Stomach smooth muscle (tissue), 2 donors: ENCODE measurements at regions not wholly inside any gene's neighbourhood (a gene's known extent, or its start where the extent isn't known, plus 50 kb on each side); places are given as distances from the start of the nearest gene placed in this dataset.
A peak's percentile ranks its signal among the peaks of the same experiment; 100 is the strongest.
"Not testable (repeated sequence)": the region's sequence is repeated elsewhere in the genome, so short reads cannot be mapped to it uniquely, and the experiment has no call there.

Experiments
- H3K27ac ChIP-seq: one replicate; pipeline ENCODE4 v1.7.0; 2013; ENCODE audit warnings: mild to moderate bottlenecking, low read length, inconsistent platforms
- H3K27me3 ChIP-seq, 2 donors: one replicate each; pipeline ENCODE4 v1.7.0; 2013; ENCODE audit warnings: low read length in 2 of 2; ENCODE audit not compliant: insufficient read depth in 2 of 2, control insufficient read depth in 1 of 2
- H3K36me3 ChIP-seq, 2 donors: one replicate each; pipeline ENCODE4 v1.7.0; 2013; ENCODE audit warnings: low read length in 2 of 2; ENCODE audit not compliant: control insufficient read depth in 2 of 2, insufficient read depth in 2 of 2
- H3K4me1 ChIP-seq: one replicate; pipeline ENCODE4 v1.7.0; 2013; ENCODE audit warnings: low read length; ENCODE audit not compliant: control insufficient read depth, insufficient read depth
- H3K4me3 ChIP-seq, 2 donors: one replicate each; pipeline ENCODE4 v1.7.0; 2013; ENCODE audit warnings: low read length in 2 of 2
- H3K9ac ChIP-seq, 2 donors: one replicate each; pipeline ENCODE4 v1.7.0; 2013; ENCODE audit warnings: low read length in 2 of 2, mild to moderate bottlenecking in 1 of 2
- H3K9me3 ChIP-seq, 2 donors: one replicate each; pipeline ENCODE4 v1.7.0; 2013; ENCODE audit warnings: low read length in 2 of 2; ENCODE audit not compliant: control insufficient read depth in 2 of 2
- donor health status: healthy.
- donor health status: Pancreatic carcinoma.

- H3K4me1 ChIP-seq = no peaks in the 10 kb centered on the region
- H3K36me3 ChIP-seq = no peaks in the 10 kb centered on the region
These were observed 558.4 kb downstream of the PIK3C3 start for GRCh38 chr18:42513441-42513840.

DNA sequence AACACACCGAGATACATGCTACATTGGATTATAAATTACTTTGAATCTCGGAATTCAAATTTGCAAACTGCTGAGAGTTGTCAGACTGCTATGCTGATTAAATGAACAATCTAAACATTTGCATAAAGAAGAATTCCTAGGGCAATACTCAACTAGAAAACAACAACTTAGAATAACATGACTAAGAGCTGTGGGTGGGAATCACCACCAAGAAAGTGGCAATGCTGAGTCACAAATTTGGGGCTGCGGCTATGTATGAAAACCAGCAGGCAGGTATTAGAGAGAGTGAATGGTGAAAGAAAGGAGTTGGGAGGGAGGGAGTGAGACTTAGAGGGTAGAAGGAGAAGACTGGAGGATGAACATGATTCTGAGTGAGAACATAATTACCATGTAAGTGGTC, 559.5 kb downstream of the PIK3C3 start:
- Histone ChIP-seq H3K4me3 (no peak overlapping the region), H3K27ac (no peak overlapping the region), H3K27me3 (no peaks in the 10 kb centered on the region), H3K4me1 (no peaks in the 10 kb centered on the region), H3K9me3 (peaks cover 0 to 3% of the 10 kb centered on the region in 2 donors), H3K9ac (no peak overlapping the region), H3K36me3 (no peaks in the 10 kb centered on the region)

More at GRCh38 chr18:42513441-42513840, 558.4 kb downstream of the PIK3C3 start:
- H3K27me3 ChIP-seq = no peaks in the 10 kb centered on the region
- no peak overlapping the region for H3K27ac ChIP-seq
- H3K9ac ChIP-seq = no peak overlapping the region
- H3K9me3 ChIP-seq = peaks cover 0 to 3% of the 10 kb centered on the region in 2 donors
- no peak overlapping the region for H3K4me3 ChIP-seq

GRCh38 chr18:42517896-42518295, 562.9 kb downstream of the PIK3C3 start:
- Histone ChIP-seq H3K27ac (no peak overlapping the region), H3K36me3 (no peaks in the 10 kb centered on the region), H3K27me3 (no peaks in the 10 kb centered on the region), H3K9me3 (peaks cover 0 to 3% of the 10 kb centered on the region in 2 donors), H3K4me3 (no peak overlapping the region), H3K4me1 (no peaks in the 10 kb centered on the region), H3K9ac (no peak overlapping the region)

DNA sequence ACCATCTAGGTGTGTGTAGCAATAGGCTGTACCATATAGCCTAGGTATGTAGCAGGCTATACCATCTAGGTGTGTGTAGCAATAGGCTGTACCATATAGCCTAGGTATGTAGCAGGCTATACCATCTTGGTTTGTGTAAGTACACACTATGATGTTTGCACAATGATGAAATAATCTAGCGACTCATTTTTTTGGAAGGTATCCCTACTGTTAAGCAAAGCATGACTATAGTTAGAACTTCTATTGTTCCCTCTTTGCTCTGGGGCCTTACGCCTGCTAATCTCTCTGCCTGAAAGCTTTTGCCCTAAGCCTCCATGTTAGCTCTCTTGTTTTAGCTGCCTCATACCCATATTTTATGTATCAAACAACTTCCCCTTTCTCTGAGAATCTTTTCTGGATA, 563.3 kb downstream of the PIK3C3 start:
- H3K9ac ChIP-seq, H3K9me3 ChIP-seq, H3K36me3 ChIP-seq, H3K27ac ChIP-seq, H3K27me3 ChIP-seq, H3K4me1 ChIP-seq, H3K4me3 ChIP-seq: not testable (repeated sequence)

DNA sequence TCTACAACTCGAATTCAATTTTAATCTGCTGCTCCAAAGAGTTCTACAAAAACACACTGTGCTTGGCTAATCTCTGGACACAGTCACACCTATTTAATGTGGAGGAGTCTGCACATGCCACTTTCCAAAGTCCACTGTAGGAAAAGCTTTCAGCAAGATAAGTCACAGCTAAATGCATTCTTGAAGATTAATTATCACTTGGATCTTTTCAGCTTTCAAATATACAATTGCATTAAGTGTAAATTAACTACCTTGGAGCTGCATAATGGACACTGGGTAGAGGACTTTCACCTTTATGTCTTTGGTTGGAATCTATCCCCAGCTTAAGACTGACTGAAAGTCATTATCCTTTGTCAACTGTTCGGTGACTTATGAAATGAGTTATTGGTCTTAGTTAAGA, 565.1 kb downstream of the PIK3C3 start:
- Histone ChIP-seq H3K36me3 (no peaks in the 10 kb centered on the region), H3K9me3 (peaks cover 0 to 3% of the 10 kb centered on the region in 2 donors), H3K4me1 (no peaks in the 10 kb centered on the region), H3K27ac (no peak overlapping the region), H3K4me3 (no peak overlapping the region), H3K27me3 (no peaks in the 10 kb centered on the region), H3K9ac (no peak overlapping the region)

DNA sequence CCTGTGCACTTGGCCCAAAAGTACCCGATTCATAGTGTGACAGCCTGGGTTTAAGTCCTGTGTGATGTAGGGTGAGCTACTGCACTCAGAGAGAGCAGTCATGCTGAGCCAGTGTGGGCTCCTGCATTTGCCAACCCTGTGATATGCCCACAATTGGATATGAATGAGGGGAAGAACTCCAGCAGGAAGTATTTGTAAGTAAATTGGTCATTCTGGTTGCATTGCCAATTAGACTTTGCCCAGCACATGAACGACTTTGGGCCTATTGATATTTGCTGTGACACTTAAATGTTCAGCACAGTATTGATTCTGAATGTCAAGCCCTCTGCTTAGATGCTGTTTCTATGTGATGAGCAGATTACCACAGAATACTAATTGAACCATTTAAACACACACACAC, 570.9 kb downstream of the PIK3C3 start:
- no peak overlapping the region for H3K27ac ChIP-seq
- no peaks in the 10 kb centered on the region for H3K27me3 ChIP-seq
- H3K36me3 ChIP-seq = no peaks in the 10 kb centered on the region
- H3K4me3 ChIP-seq = no peak overlapping the region
- H3K4me1 ChIP-seq = no peaks in the 10 kb centered on the region
- H3K9ac ChIP-seq = no peak overlapping the region
- H3K9me3 ChIP-seq = no peaks in the 10 kb centered on the region

DNA sequence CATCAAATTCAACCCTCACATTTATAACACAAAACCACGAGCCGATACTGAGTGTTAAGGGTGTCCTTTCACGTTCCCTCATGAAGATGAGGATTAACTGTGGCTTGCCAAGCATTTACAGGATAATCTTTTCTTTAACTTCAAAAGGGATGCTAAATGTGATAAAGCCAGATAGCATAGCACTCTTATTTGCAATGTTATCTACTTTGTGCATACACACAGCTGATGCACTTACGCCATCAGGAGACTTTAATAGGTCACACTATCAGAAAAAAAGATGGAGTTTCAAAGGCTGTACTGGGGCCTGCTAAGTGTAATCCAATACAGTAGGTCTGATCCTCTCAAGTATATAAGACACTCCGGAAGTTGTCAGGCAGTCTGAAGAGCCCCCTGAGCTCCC, 572.7 kb downstream of the PIK3C3 start:
- no peak overlapping the region for H3K9ac ChIP-seq
- H3K36me3 ChIP-seq = no peaks in the 10 kb centered on the region
- H3K27ac ChIP-seq = no peak overlapping the region
- H3K4me1 ChIP-seq = no peaks in the 10 kb centered on the region
- no peaks in the 10 kb centered on the region for H3K9me3 ChIP-seq
- H3K27me3 ChIP-seq = no peaks in the 10 kb centered on the region
- no peak overlapping the region for H3K4me3 ChIP-seq

DNA sequence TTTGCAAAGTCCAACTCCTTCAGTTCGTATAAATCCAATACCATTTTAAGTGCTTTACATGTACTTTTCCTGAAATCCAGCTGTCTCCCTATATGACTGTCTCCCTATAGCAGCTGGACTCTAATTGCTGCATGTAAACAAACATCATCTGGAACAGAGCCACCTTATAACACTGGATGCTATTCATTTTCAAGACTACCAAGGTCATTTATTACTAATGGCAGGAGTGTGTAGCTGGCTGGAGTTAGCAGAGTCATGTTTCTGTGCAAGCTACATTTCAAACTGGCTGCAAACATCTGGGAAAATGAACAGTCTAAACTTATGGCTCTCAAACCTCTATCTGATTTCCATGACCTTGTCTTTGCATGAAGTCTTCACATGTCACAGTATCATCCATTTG, 575.2 kb downstream of the PIK3C3 start:
- Histone ChIP-seq H3K9me3 (no peaks in the 10 kb centered on the region), H3K36me3 (no peaks in the 10 kb centered on the region), H3K27ac (no peak overlapping the region), H3K9ac (no peak overlapping the region), H3K4me1 (peaks cover 2% of the 10 kb centered on the region), H3K27me3 (no peaks in the 10 kb centered on the region), H3K4me3 (no peak overlapping the region)

GRCh38 chr18:42532119-42532518, 577.1 kb downstream of the PIK3C3 start:
- Histone ChIP-seq H3K4me1 (peaks cover 2% of the 10 kb centered on the region), H3K27ac (no peak overlapping the region), H3K4me3 (no peak overlapping the region), H3K9me3 (no peaks in the 10 kb centered on the region), H3K27me3 (no peaks in the 10 kb centered on the region), H3K9ac (no peak overlapping the region), H3K36me3 (no peaks in the 10 kb centered on the region)

DNA sequence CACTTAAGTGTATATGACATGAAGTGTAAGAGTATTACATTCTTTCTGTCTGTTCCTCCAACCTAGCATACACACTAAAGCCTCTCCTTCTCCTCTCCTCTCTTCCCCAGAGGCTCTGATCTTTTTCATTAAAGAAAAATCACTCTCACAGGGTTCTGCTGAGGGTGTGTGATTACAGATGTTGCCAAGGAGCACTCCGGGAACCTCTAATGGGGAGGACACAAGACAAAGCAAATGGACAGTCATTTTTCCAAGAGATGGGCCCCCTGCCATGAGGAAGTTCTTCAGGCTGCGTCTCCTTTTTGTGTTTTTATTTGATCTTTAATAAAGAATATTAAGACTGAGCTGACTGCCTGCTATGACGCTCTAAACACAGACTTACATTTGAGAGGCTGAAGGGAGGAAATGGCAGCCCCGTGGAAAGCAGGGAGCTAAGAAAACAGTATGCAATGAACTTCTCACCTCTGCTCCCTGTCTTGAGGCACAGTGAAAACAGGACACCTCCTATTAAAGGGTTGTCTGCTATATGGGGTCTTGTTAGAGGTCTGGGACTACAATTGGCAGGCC, 578.1 kb downstream of the PIK3C3 start:
- Histone ChIP-seq H3K9me3 (no peaks in the 10 kb centered on the region), H3K4me1 (peaks cover 2% of the 10 kb centered on the region), H3K27me3 (no peaks in the 10 kb centered on the region), H3K9ac (no peak overlapping the region), H3K36me3 (no peaks in the 10 kb centered on the region), H3K4me3 (peak overlapping the region in 1 of 2 donors; percentile 16), H3K27ac (peak overlapping the region; percentile 46)

- Histone ChIP-seq H3K4me1 (peaks cover 2% of the 10 kb centered on the region), H3K36me3 (no peaks in the 10 kb centered on the region), H3K4me3 (peak overlapping the region in 1 of 2 donors; percentile 16), H3K27me3 (no peaks in the 10 kb centered on the region), H3K9me3 (no peaks in the 10 kb centered on the region), H3K9ac (no peak overlapping the region), H3K27ac (peak overlapping the region; percentile 46)
These were observed 578.6 kb downstream of the PIK3C3 start for GRCh38 chr18:42533616-42534015.
